ENCODE measurements at regions not wholly inside any gene's neighbourhood (a gene's known extent, or its start where the extent isn't known, plus 50 kb on each side); places are given as distances from the start of the nearest gene placed in this dataset.

DNA sequence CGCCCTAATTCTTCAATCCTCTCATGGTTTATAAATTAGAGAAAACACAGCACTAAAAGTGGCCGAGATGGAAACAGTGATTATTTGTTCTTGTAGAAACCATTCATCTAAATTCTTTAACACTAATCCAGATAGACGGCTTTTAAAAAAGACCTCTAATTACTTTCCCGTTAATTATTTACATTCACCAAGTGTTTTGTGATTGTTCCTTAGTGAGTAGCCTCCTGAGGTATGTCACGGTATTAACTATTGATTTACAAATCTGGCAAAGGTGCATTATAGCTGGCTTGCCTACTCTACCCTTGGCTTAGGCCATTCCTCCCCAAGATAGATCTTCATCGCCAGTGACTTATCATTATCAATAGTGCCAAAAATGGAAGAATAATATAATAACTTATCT lies 436.4 kb upstream of the ST6GAL2 start:
- TF ChIP-seq, protein P1, sequence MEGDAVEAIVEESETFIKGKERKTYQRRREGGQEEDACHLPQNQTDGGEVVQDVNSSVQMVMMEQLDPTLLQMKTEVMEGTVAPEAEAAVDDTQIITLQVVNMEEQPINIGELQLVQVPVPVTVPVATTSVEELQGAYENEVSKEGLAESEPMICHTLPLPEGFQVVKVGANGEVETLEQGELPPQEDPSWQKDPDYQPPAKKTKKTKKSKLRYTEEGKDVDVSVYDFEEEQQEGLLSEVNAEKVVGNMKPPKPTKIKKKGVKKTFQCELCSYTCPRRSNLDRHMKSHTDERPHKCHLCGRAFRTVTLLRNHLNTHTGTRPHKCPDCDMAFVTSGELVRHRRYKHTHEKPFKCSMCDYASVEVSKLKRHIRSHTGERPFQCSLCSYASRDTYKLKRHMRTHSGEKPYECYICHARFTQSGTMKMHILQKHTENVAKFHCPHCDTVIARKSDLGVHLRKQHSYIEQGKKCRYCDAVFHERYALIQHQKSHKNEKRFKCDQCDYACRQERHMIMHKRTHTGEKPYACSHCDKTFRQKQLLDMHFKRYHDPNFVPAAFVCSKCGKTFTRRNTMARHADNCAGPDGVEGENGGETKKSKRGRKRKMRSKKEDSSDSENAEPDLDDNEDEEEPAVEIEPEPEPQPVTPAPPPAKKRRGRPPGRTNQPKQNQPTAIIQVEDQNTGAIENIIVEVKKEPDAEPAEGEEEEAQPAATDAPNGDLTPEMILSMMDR (IDR thresholded peaks at IDR 0.05; ENCODE audit: poor library complexity), result no peak
- TF ChIP-seq EZH2 (IDR thresholded peaks at IDR 0.05; ENCODE audit: borderline replicate concordance) (no peak), EZH2phosphoT487 (IDR thresholded peaks at IDR 0.05; ENCODE audit: low read depth, severe bottlenecking, unreplicated experiment) (no peak)

All from hepatocyte (in vitro differentiated cells).